Panc1 (cell line): ENCODE measurements at regions not wholly inside any gene's neighbourhood (a gene's known extent, or its start where the extent isn't known, plus 50 kb on each side); places are given as distances from the start of the nearest gene placed in this dataset.

Experiments
- POLR2AphosphoS5 ChIP-seq: IDR thresholded peaks from 2 replicates; pipeline ENCODE4 v1.6.1; 2012; ENCODE audit warnings: mild to moderate bottlenecking, low read depth, low read length, moderate library complexity
- SIN3A ChIP-seq: IDR thresholded peaks from 2 replicates; pipeline ENCODE4 v1.6.1; 2012; ENCODE audit warnings: low read depth, mild to moderate bottlenecking, low read length, moderate library complexity, borderline replicate concordance; ENCODE audit not compliant: insufficient read depth
- TCF7L2 ChIP-seq: IDR thresholded peaks from 2 replicates; pipeline ENCODE4 v1.6.1; 2011; ENCODE audit warnings: mild to moderate bottlenecking, low read depth, low read length, inconsistent platforms
- TF ChIP-seq, protein P1 (sequence below): fragments of 450-650 bp; IDR thresholded peaks from 2 replicates; pipeline ENCODE4 v1.5.1; 2017; ENCODE audit warnings: mild to moderate bottlenecking

DNA sequence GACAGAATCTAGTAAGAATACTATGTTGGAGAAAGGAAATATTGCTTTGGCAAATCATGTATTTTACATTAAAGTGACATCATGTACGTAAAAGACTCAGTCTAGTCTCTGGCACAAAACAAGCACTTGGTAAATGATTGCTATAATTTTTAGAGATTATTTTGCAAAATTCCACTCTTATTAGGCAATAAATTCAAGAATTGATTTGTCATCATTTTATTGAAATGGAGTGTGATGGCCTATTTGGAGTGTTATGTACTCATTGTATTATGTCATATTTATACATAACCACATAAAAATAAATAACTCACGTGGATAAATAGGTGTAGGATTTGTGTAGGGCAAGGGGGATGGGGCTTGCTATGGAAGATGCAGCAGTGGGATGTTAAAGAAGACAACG, 70.0 kb upstream of the FYN start:
- TF ChIP-seq, protein P1, sequence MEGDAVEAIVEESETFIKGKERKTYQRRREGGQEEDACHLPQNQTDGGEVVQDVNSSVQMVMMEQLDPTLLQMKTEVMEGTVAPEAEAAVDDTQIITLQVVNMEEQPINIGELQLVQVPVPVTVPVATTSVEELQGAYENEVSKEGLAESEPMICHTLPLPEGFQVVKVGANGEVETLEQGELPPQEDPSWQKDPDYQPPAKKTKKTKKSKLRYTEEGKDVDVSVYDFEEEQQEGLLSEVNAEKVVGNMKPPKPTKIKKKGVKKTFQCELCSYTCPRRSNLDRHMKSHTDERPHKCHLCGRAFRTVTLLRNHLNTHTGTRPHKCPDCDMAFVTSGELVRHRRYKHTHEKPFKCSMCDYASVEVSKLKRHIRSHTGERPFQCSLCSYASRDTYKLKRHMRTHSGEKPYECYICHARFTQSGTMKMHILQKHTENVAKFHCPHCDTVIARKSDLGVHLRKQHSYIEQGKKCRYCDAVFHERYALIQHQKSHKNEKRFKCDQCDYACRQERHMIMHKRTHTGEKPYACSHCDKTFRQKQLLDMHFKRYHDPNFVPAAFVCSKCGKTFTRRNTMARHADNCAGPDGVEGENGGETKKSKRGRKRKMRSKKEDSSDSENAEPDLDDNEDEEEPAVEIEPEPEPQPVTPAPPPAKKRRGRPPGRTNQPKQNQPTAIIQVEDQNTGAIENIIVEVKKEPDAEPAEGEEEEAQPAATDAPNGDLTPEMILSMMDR, result no peak
- TF ChIP-seq POLR2AphosphoS5 (no peak), TCF7L2 (no peak), SIN3A (no peak)
